Stimulated activated CD8-positive, alpha-beta memory T cell treated with anti-CD3 and anti-CD28 coated beads, Interleukin-15, amount 100 ng/mL, for 24 hours (primary cell): ENCODE measurements at regions not wholly inside any gene's neighbourhood (a gene's known extent, or its start where the extent isn't known, plus 50 kb on each side); places are given as distances from the start of the nearest gene placed in this dataset.
A peak's percentile ranks its signal among the peaks of the same experiment; 100 is the strongest.
"Not testable (repeated sequence)": the region's sequence is repeated elsewhere in the genome, so short reads cannot be mapped to it uniquely, and the experiment has no call there.

ENCODE experiments used
- DNase-seq: peaks from one replicate; pipeline ENCODE4 v3.0.0-alpha.2; 2020; ENCODE audit warnings: low read depth

DNA sequence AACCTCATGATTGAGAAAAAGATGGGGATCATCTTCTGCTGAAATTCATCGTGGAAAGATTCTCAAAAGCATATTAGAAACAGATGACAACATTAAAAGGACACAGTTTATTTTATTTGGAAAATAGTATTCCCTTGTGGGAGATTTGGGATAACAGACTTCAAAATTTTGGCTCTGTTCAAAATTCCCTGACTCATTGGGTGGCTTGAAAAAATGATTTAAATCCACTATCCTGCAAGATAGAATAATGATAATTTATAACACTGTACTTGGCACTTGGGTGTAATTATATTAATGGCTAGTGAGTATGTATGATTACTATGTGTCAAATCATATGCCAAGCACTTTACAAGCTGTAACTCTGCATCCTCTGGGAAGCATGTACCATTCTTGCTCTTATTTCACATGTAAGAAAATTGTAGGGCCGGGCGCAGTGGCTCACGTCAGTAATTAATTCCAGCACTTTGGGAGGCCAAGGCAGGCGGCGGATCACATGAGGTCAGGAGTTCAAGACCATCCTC is 128.8 kb downstream of the LMNTD1 start:
- no peak for DNase-seq

DNA sequence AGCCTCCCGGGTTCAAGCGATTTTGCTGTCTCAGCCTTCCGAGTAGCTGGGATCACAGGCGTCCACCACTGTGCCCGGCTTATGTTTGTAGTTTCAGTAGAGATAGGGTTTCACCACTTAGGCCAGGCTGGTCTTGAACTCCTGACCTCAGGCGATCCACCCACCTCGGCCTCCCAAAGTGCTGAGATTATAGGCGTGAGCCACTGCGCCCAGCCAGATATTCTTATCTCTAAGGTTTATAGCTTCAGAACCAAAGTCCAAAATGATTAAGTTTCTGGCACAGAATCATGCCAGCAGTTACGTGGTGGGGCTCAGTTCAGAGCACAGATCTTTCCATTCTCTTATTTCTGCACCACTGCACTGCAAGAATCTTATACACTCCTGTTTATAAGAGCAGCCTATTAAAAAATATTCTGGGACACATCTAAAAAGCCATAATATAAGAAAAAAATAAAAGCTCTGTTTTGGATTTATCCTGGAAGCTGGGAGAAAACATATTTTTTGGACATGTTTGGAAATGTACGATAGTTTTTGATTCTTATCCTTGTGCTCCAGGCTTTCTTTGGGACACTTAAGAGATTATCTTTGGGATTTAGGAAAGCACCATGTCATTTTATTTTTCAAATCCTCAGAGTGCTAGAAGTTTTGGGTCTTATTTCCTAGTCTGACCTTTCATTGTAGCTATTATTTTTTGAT is 129.6 kb downstream of the LMNTD1 start:
- no peak for DNase-seq

DNA sequence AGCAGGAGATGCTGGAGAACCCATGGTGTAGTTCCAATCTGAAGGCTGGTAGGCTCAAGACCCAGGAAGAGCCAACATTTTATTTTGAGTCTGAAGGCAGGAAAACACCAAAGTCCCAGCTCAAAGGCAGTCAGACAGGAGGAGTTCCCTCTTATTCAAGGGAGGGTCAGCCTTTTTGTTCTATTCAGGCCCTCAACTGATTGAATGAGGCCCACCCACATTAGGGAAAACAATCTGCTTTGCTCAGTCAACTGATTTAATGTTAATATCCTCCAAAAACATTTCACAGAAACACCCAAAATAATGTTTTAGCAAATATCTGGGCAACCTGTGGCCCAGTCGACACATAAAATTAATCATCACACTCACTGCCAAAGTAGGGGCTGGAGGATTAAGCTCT is 130.8 kb downstream of the LMNTD1 start:
- no peak for DNase-seq

DNA sequence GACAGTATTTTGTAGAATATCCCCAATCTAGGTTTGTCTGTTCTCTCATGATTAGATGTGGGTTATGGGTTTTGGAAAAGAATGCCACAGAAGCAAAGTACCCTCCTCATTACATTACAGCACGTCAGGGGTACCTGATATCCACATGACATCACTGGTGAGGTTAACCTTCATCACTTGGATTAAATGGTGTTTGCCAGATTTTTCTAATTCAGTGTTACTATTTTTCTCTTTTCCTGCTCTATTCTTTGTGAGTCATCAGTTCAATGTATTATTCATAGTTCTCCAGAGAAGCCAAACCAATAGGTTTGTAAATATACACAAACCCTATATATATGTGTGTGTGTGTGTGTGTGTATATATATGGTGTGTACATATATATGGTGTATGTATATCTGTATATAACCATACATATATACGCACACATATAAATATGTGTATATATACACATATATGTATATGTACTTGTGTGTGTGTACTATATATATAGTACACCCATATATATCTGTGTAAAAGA is 131.4 kb downstream of the LMNTD1 start:
- no peak for DNase-seq

DNA sequence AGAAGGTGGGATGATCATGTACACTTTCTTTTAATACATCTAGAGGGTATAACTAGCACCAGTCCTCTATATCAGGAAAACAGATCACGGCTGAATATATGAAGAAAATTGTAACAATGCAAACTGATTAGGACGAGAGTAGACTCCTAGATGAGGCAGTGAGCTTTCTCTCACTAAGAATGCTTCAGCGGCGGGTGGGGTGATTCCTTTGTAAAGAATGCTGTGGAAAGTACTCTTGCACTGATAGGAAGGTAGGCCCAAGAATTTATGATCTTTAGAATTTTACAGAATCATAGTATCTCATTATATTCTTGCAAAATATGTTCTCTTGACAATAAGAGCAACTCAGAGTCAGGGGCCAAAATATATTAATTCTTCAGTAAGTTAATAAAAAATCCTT is 133.0 kb downstream of the LMNTD1 start:
- DNase-seq: no peak

DNA sequence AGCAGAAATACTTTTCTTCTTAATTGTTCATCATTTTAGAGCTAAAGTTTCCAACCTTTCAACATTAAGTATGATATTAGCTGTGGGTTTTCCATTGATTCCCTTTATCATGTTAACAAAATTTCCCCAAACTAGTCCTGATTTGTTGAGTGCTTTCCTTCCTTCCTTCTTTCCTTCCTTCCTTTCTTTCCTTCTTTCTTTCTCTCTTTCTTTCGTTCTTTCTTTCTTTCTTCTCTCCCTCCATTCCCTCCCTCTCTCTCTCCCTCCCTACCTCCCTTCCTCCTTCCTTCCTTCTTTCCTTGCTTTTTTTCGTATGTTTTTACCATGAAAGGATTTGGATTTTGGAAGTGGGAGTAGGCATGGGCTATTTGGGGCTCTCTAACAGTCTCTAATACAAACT is 133.5 kb downstream of the LMNTD1 start:
- DNase-seq: no peak

DNA sequence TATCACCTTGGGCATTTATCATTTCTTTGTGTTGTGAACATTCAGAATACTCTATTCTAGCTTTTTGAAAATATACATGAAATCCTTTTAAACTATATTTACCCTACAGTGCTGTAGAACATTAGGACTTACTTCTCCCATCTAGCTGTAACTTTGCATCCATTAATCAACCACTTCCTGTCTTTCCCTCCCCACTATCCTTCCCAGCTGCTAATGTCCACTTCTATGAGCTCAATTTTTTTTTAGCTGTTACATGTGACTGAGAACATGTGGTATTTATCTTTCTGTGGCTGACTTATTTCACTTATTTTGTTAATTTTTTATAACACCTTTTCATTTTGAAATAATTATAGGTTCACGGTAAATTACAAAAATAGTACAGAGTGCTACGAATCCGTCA is 136.0 kb downstream of the LMNTD1 start:
- no peak for DNase-seq

DNA sequence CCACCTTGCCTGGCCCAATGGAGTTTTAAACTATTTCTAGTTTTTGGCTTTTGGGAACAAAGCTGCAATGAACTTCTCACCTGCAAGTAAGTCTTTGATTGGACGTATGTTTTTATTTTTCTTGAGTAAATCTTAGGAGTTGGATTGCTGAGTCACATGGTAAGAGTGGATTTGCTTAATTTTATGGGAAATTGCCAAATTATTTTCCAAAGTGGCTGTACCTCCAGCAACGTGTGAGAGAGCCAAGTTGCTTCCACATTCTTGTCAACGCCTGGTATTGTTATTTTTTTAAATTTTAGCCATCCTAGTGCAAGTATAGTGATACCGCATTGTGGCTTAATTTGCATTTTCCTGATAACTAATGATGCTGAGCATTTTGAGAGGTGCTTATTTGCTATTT is 136.6 kb downstream of the LMNTD1 start:
- no peak for DNase-seq

DNA sequence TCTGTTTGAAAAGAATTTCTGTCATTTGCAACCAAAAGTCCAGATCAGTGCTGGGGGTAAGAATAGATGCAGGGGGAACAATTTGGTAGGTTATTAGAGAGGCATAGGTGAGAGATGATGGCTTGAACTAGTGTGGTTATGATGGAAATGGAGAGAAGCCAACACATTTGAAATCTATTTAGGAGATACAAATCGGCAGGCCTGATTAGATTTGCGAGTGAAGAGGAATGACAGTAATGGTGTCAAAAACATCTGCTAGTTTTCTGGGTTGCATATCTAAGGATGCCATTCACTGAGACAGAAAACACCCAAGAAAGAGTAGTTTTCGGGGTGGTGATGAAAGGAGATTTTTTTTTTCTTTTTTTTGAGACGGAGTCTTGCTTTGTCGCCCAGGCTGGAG is 138.1 kb downstream of the LMNTD1 start:
- no peak for DNase-seq

DNA sequence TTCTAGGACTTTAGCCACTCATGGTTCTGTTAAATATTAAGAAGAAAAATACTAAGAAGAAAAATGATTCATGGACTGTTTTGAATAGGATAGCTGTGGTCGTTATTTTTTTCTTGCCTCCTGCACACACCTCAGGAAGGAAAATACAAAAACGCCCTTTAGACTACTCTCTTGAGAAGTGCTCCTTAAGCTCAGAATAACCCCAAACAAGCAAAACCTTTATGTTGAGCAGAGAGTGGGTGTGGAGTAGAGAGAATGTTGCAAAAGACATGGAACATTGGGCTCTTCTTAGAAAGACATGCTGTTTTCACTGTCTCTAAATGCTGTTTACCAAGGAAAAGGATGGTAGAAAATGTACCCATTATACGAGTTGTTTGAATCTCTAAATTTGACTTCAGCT is 140.3 kb downstream of the LMNTD1 start:
- no peak for DNase-seq

DNA sequence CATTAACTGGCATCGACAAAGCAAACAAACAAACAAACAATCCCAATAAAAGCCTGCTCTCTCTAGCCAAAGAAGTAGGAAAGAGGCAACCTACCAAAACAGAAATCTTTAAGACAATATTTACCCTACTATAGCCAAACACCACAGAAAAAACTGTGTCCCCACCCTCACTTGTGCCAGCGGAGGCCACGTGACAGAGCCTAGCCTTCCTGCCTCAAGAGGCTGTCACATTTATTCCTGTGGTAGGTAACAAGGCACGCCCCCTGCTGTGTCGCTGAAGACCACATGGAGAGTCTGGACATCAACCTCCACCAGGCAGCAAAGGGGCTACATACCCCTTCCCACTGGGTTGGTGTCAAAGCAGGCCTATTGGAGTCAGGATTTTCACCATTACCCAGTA is 148.1 kb downstream of the LMNTD1 start:
- no peak for DNase-seq

DNA sequence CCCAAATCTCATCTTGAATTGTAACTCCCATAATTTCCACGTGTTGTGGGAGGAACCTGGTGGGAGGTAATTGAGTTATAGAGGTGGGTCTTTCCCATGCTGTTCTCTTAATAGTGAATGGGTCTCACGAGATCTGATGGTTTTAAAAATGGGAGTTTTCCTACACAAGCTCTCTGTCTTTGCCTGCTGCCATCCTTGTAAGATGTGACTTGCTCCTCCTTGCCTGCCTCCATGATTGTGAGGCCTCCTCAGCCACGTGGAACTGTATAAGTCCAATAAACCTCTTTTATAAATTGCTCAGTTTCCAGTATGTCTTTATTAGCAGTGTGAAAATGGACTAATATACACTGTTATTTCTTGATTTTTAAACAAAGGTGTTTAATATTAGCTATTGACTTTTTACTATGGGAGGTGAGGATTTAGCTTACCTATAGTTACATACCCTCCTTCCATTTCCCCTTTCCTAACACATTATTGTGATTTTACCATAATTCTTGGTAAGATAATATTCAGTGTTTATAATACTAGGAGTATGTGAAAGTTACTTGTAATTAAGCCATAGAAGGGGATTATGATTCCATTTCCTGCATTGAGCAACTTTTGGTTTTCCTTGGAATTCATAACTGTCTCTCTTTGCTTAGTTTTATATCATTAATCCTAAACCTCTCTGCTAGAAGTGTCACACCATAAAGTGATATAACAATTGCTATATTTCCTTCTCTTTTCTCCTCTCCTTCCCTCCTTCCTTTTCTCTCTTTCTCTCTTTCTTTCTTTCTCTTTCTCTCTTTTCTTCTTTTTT is 151.0 kb upstream of the KRAS start:
- DNase-seq: no peak

DNA sequence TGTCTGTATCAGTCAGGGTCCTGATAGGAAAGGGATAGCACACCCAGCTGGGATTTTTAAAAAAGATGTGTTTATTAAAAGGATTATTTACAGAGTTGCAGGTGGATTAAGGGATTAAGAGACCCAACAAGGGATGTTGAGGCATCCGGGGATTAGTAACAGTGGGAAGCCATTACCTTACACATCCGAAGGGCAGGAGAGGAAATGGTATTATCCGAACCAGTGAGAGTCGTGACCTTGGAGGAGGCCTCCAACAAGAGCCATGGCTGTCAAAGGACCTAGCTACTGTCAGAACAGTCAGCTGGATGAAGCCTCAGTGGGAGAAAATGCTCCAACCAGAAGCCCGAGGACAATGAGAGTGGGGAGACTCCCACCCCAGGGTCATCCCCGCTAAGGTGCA is 146.3 kb upstream of the KRAS start:
- no peak for DNase-seq

DNA sequence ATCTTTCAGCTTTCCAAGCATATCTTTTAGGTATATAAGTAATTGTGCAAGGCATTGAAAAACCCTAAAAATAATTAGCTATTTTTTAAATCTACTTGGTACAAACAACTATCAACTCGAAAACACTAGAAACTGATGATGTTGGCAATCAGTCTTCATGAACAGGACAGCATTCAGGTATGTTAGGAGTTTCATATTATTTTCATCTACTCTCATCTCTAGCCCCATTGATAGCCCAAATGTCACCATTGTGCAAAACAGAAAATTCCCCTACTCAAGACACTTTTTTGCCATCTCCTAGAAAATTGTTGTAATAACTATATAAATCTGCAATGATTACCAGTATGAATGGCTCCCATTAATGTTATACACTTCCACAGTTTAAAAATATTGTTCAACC is 144.5 kb upstream of the KRAS start:
- no peak for DNase-seq

DNA sequence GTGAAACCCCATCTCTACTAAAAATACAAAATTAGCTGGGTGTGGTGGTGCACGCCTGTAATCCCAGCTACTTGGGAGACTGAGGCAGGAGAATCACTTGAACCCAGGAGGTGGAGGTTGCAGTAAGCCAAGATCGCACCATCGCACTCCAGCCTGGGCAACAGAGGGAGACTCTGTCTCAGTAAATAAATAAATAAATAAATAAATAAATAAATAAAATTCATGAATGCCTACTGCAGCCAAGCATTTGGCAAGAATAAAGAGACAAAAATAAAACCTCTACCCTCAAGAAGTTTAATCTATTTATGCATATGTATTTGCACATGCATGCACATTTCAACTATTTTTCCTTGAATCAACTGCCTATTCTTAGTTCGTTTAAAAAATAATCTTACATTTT is 144.0 kb upstream of the KRAS start:
- DNase-seq: not testable (repeated sequence)

DNA sequence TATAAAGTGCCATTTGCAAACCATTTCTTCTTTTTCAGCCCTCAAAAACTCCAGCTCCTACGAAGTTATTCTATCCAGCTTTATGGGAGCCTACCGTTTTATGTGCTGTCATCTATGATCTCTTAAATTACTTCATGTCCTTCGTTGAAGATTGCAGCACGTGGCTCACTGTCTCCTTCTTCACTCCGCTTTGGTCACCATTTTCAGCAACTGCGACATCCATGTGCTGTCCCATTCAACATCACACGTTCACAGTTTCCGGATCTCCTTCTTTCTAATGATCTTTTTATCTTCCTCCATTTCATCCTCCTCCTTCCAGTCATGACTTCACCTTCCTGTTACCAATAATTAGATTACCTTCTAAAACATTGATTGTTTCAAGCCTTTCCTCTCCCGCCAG is 143.3 kb upstream of the KRAS start:
- DNase-seq: no peak

DNA sequence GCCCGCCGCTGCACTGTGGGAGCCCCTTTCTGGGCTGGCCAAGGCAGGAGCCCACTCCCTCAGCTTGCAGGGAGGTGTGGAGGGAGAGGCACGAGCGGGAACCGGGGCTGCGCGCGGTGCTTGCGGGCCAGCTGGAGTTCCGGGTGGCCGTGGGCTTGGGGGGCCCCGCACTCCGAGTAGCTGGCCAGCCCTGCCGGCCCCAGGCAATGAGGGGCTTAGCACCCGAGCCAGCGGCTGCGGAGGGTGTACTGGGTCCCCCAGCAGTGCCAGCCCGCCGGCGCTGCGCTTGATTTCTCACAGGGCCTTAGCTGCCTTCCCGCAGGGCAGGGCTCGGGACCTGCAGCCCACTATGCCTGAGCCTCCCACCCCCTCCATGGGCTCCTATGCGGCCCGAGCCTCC is 140.6 kb upstream of the KRAS start:
- not testable (repeated sequence) for DNase-seq

DNA sequence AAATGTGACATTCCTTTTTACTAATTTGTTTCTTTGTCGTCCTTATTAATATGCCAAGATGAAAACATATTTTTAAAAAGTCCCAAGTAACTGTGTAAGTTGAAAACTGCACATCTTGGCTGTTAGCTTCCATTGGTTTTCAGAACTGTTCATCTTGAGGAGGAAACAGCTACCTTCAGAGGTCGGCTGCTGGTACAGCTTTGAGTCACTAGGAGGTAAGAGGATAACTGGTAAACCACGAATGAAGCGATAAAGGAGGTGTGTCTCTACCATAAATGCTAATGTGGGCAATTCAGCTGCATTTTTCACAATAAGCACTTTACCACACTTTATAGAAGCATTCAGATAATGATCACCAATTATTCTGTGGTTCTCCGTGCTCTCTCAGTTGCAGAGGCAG is 137.5 kb upstream of the KRAS start:
- no peak for DNase-seq

DNA sequence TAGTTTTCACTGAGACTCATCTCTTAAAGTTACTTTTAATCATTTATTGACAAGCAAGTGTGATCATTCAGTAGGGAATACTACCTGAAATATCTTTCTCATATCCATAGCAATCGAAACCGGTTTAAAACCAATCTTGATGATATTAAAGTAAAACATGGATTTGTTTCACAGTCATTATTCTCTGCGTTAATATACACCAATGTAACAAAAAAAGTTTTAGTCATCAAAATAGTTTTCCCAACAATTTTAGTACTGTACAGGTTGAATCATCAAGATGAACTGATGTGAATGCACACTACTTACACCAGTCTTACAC is 137.0 kb upstream of the KRAS start:
- DNase-seq: no peak

DNA sequence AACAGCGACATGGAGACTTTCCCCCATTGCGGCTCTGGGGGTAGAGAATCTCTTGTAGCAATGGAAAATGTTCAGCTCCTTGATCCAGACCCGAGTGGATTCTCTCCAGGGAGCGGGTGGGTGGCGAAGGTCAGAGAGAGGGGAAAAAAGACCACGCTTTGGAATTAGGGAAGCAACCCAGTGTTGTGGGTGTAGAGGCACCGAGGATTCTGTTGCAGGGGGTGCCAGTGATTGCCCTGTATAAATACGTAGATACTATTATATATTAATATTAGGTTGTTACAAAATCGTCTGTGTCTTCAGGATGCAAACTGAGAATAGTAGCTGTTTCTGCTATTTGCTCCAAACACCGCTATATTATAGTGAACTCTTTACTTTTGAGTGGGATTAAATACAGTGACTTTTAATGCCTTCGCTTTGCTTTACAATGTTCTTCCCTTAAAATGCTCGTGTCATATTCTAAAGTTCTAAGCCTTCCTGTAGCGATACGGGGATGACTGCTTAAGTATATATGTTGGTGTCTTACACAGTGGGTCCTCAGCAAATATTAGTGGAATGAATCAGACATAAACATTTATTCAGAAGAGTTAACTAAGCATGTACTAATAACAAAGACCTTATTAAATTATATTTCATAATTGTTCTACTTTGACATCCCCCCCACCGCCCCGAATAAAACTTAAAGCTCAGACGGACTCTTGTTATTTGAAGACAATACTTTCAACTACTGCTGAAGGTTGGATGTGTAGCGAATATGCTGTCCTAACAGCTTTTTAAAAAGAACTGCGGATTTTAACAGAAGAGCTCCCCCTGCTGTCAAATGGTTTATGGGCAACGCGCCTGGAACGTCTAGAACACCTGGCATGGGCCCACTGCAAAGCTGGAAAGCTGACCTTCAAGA is 136.4 kb upstream of the KRAS start:
- DNase-seq: peak; percentile 29

DNA sequence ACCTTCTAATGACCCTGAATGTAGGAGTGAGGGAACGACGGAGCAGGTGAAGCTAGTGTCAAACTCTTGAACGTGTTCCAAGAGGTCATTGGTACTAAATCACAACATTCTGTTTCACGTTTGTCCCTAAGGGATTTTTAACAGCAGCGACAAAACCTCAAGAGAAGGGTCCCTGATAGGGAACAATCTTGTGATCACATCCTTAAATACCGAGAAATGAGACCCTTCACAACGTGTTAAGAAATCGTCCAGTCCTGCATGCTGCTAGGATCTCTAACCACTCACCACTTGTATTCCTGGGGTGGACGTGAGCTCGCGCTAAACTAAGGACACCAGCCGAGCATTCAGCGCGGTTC is 134.1 kb upstream of the KRAS start:
- no peak for DNase-seq

DNA sequence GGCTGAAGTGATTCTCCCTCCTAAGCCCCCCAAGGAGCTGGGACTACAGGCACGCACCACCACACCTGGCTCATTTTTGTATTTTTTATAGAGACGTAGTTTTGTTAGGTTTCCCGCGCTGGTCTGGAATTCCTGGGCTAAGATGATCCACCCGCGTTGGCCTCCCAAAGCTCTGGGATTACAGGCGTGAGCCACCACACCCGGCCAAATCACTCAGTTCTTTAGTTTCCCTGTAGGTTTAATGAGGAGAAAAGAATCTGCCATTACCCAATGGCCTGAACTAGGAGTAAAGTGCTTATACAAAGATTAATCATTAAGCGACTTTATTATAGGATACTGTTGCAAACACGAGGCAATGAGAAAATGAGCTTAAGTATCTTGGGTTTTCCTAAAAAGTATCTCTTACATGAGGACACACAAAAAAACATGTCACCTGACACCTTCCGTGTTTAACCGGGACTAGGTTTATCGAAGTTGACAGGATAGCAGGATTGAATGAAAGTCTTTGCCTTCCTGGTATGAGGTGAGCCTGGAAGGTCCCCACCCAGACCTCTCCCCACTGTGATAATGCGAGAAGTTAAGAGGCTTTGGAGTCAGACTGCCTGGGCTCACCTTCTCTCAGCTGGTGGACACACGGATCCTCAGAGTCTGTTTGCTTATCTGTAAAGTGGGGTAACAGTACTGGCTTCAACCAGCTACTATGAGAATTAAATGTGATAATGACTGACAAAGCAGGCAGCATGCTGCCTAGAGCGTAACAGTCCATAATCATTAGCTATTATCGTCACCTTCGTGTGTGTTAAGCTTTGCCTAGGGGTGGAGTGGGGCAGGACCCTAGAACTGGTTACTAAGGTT is 133.5 kb upstream of the KRAS start:
- no peak for DNase-seq
